ENCODE measurements at regions not wholly inside any gene's neighbourhood (a gene's known extent, or its start where the extent isn't known, plus 50 kb on each side); places are given as distances from the start of the nearest gene placed in this dataset.

DNA sequence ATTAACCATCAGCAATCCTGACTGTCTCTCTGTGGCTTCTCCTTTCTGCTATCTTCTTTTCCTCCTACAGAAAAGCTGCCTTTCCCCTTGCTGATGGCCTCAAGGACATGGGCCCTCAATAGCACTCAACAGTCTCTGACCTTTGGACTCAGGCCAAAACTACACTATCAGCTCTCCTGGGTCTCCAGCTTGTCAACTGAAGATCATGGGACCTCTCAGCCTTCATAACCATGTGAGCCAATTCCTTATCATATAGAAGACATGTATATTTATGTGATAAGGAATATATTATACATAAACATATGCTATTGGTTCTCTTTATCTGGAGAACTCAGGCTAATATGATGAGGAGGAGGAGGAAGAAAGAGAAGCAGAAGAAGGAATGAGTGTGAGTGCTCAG, 91.8 kb upstream of the GJB5 start:
- no peak for DNase-seq (ENCODE audit: low spot score)
- intact Hi-C loops (cut with DNase I), result no loop called here

DNA sequence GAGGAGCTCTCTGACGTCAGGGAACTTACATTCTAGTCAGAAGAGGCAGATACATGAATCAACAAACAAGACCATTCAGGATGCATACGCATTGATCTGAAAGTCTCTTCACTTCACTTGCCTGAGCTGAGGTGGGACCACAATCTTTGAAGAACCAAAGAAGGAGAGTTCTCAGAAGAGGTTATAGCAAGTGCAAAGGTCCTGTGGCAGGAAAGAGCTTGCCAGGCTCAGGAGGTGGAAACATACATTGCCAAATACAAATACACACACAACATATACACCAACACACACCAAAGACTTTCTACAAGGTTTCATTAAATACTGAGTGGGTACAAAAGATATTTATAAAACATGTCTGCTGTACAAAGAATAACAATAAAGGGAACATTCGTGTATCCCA, 86.8 kb upstream of the GJB5 start:
- intact Hi-C loops (cut with DNase I), result no loop called here
- no peak for DNase-seq (ENCODE audit: low spot score)

DNA sequence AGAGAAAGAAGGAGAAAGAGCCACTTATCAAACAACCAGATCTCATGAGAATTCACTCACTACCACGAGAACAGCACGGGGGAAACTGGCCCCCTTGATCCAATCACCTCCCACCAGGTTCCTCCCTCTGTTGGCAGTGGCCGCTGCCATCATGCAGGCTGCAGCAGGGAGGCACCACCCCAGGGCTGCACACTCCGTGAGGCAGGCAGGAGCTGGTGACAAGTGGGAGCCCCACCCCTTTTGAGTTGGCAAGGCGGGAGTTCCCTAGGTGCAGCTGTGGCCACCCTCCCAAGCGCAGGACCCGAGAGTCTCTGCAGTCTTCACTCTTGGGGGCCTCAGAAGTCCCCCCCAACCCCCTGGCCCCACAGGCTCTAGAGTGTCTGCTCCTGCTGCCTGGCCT, 83.9 kb upstream of the GJB5 start:
- no peak for DNase-seq (ENCODE audit: low spot score)
- intact Hi-C loops (cut with DNase I), result no loop called here

DNA sequence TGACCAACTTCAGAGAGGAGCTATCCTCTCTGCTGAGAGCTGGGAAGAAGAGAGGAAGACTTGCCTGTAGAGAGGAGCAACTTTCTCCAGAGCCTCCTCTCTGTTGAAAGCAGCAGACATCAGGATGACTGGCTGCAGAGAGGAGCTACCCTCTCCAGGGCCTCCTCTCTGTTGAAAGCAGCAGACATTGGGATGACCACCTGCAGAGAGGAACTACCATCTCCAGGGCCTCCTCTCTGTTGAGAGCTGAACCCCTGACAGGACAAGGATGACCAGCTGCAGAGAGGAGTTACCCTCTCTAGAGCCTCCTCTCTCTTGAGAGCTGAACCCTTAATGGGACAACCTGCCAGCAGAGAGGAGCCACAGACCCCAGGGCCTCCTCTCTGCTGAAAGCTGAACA, 83.0 kb upstream of the GJB5 start:
- intact Hi-C loops (cut with DNase I), result no loop called here
- DNase-seq (ENCODE audit: low spot score), result no peak

DNA sequence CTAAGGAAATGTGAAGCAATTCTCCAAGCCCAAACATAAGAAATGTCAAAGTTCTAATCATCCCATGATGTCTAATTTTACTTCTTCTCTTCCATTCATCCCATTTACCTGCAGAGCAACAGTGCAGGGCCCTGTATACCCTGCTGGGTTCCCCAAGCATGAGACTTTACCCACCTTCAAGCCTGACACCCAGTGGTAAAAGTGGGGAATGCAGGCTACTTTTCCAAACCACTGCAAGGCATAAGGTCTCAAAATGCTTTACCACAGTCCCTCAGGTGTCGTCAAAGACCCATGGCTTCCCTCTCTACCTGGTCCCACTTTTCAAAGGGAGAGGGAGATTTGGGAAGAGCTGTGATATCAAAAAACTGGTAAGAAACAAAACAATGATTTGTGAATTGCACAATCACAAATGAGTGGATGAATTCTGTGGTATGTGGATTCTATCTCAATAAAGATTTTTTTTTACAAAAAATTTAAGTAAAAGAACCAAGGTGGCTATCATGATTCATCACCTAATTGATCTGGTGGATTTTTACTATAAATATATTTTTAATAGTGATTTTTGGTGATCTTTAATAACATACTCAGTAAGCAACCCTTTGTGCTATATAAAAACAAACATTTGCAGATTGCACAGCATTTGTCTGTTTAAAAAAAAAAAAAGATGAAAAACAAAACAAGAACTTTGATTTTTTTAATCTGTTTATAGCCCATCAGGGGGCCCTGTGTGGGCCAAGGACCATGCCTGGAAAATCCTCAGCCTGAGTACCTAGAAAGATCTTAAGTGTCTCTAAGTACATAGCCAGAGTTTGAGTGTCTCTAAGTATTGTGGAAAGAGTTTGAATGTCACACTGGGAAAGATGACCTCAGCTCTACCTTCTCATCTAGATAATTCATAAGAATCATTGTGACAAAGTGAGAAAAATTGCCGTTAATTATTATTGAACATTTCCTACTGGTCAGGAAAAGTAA, 73.1 kb upstream of the GJB5 start:
- DNase-seq (ENCODE audit: low spot score), result no peak
- intact Hi-C loops (cut with DNase I), result no loop called here

DNA sequence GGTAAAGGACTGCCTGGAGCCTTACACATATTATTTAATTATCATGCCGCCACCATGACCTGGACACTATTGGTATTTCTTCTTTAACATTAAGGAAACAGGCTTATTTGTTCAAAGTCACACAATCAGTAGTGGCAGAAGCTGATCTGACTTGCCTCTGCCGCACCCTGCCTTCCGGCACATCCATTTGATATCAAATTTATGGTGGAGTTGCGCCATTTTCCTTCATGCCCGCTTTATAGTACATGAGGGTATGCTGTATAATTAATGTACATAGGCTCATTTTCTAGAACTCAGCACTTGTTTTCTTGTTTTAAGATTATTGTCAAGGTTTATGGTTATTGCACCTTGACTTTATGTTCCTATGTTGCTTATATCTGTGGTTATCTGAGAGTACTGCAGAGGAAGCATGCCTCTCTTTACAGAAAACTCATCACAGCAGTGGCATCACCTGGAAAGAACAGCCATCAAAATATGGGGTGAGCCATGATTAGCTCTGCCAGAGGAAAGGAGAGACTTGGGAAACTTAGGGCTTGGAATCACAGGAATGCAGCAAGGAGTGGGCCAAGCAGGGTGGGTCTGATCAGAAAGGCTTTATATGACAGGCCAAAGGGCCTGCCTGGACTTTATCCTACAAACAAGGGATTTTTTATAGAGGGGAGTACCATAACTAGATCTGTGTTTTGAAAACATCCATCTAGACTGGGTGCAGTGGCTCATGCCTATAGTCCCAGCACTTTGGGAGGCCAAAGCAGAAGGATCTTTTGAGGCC, 72.2 kb upstream of the GJB5 start:
- intact Hi-C loops (cut with DNase I), result no loop called here
- no peak for DNase-seq (ENCODE audit: low spot score)

DNA sequence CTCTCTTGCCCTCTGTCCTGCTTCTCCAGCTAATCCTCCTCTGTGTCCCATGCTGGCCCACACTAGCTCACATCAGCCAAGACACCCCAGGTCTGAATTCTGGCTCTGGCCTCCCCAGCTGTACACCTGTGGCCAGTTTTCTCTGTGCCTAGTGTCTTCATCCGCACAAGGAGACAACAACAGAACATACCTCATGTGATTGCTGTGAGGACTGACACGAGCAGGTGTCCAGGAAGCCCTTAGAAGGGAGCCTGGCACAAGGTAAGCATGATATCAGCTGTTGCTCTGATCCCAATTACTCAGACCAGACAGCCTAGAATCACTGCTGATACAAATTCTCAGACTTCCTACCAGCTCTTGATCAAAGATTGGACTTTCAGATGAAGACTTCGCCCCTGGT, 71.2 kb upstream of the GJB5 start:
- intact Hi-C loops (cut with DNase I), result no loop called here
- DNase-seq (ENCODE audit: low spot score), result no peak

DNA sequence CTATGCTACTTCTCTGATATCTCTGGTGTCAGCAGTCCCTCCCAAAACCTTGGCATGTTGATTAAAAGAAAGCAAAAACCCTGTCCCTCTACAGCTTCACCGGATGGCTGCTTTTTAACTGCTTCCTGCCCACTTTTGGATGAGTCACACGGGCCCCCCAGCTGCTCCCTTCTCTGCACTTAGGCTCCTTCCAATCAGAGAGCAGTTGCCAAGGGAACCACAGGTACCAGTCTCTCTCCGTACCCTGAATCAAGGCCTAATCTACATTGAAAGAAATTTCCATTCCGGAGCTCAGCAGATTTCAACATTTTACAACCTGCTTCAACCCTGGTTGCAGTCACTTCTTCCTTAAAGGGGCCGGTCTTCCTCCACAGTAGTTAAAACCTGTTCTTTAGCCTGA, 70.6 kb upstream of the GJB5 start:
- intact Hi-C loops (cut with DNase I), result no loop called here
- DNase-seq (ENCODE audit: low spot score), result no peak

DNA sequence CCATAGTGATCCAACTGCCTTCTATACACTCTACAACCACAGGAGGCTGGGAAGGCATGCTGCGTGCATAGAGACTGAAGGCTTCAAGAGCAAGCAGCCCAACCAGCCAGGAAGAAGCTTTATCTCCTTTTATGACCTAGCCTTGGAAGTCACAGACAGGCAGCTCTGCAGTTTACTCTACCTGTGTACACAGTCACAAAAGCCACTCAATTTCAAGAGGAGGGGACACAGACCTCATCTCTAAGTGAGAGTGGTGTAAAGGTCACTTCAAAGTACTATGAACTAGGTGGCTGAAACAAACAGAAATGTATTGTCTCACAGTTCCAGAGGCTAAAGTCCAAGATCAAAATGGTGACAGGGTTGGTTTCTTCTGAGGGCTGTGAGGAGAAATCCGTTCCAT, 69.6 kb upstream of the GJB5 start:
- DNase-seq (ENCODE audit: low spot score), result no peak
- intact Hi-C loops (cut with DNase I), result no loop called here

DNA sequence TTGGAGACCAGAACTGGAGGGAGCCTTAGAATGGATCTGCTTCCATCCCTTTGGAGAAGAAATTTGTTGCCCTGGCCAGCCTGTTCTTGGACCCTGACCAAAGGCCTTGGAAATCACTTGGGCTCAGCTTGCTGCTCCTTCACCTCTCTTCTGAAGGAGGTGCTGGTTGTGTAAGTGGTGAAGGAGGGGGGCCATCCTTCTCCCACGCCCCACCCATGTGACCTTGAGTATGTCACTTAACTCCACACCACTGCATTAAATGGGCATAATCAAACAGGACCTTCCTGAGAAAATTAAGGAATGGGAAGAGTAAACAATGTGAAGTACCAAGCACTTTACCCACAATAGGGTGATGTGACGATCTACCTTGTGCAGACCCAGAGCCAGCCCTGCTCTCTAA, 68.3 kb upstream of the GJB5 start:
- intact Hi-C loops (cut with DNase I), result no loop called here
- no peak for DNase-seq (ENCODE audit: low spot score)

DNA sequence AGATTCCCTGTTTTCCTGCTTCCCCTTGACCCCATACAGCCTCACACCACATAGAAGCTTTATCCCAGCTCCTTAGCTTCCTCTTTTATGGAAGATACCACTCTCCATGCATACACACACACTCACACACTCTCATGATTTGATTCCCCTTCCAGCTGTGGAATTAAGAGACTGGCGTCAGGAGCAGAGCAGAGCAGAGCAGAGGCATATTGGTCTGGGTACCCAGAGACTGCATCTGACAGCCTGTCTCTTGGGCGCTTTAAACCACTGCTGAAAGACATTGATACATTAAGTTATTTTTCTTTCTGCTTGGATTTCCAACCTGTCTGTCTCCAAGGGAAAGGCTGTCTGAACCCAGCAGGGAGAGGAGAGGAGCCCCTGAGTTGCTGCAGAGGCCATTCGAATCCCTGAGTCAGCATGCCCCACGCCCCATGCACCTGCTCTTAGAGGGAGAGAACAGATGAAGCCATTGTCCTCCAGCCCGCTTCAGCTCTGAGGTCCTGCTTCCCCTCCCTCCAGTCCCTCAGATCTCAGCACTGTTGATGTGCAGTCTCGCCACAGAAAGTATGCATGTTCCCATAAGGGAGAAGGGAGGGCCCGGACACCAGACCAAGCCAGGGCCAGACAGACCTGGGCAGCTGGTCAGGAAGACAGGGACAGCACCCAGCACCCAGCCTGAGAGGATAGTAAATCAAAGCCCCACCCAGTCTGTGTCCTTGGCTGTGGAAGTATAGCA, 66.7 kb upstream of the GJB5 start:
- intact Hi-C loops (cut with DNase I), result no loop called here
- no peak for DNase-seq (ENCODE audit: low spot score)

DNA sequence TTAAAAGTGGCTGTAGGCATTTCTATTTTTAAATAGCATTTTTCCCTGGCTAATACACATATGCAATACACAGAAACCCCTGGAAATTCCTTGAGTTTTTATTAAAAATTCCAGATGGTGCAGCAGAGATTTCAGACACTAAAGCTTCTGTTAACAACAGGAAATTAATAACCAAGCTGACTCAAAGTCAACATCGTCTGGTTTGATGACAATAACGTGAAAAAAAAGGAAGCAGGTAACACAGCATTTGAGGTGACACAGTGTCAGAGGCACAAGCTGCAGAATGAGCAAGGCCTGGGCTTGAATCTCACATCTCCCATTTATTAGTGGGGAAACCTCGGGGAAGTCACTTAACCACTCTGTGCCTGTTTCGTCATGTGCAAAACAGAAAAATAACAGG, 64.6 kb upstream of the GJB5 start:
- intact Hi-C loops (cut with DNase I), result no loop called here
- no peak for DNase-seq (ENCODE audit: low spot score)

DNA sequence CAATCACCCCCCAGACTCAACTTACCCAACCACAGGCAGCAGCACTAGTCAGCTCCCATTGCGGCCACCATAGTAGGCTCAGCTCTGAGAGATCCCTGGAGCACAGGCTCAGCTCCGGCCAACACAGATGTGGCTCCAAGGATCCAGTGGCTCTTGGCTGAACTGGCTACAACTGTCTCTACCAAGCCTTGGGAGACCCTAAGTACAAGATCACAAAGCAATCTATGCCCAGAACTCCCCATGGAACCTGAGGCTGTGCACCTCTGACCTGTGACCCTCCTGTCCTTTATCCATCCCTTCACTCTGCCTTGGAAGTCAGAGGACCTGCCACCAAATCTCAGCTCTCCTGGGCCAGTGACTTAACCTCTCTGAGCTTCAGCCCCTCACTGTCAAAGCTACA, 61.8 kb upstream of the GJB5 start:
- intact Hi-C loops (cut with DNase I), result no loop called here
- DNase-seq (ENCODE audit: low spot score), result no peak

DNA sequence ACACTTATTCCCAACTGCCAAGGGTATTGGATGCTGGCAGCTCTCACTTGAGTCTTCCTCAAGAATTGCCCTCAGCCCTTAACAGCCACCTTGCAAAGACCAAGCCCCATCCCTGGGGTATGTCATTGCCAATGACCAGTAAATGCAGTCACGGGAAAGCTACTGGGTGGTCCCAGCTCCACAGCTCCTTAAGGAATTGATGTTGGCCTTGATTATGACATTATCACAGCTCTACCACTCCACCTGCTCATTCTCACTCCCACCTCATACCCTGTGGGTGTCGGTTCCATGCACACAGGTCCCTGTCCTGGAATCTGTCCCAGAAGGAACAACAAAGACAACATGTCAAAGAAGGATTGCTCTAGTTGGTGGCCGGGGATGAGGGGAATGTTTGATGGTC, 60.5 kb upstream of the GJB5 start:
- intact Hi-C loops (cut with DNase I), result no loop called here
- DNase-seq (ENCODE audit: low spot score), result no peak

DNA sequence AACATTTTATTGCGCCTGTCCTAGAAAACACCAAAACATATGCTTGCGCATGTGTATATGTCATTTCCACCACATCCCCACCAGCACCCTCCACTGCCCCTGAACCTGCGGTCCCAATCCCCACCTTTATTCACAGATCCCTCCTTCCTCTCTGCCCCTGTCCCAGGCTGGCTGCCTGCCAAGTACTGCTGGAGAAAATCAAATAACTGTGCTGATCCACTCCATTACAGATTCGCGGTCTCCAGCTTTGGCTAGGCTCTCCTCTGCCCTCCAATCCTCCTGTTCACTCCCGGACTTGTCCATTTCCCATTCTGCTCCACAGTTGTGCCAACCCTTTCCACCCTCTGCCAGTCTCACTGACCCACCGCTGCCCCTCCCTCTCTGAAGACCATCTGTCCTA, 59.3 kb upstream of the GJB5 start:
- DNase-seq (ENCODE audit: low spot score), result no peak
- intact Hi-C loops (cut with DNase I), result no loop called here

DNA sequence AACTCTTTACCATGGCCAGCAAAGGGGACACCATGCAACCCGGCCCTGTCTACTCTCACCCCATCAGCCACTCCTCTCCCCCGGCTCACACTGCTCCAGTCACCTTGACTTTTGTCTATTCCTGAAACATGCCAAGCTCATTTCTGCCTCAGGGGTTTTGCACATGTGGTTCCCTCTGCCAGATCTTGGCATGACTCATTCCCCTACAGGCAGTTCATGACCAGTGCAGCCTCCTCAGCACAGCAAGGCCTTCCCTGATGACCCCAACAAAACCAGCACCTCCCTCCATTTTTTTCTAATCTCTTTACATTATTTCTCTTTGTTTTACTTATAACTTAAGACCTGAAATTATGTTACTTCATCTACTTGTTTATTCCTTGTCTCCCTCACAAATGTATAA, 58.6 kb upstream of the GJB5 start:
- DNase-seq (ENCODE audit: low spot score), result no peak
- intact Hi-C loops (cut with DNase I), result no loop called here

DNA sequence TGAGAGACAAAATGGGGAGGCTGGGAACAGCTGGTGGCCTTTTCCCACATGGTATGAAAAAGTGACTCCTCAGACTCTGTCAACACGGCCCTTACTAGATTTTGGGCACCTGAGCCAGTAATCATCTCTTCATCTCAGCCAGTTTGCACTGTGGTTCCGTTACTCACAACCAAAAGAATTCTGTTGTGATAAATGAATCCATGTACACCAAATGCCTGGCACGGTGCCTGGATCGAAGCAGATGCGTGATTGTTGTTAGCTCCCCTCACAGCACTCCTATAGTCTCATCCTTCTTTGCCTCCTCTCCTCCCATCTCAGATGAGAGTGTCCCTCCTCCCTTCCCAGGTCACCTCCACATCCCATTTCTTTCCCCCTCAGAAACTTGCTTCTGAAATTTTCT, 57.9 kb upstream of the GJB5 start:
- intact Hi-C loops (cut with DNase I), result no loop called here
- no peak for DNase-seq (ENCODE audit: low spot score)

DNA sequence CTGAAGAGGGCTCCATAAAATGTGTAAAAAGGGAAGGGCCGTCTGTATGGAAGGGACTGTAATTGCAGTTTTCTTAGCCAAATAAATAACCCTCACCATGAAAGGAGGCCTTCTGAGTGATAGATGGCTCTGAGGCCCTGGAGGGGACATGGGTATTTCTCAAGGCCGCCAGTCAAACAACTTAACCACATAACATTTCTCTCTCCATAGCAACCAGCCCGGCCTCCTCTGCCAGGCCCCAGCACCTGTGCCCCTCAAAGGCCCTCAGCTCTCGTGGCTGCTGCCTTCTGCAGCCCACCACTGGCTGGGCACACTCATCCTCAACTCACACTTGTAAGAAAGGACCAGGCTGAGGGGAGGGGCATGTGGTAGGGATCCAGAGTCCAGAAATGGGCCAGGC, 57.0 kb upstream of the GJB5 start:
- no peak for DNase-seq (ENCODE audit: low spot score)
- intact Hi-C loops (cut with DNase I), result no loop called here

DNA sequence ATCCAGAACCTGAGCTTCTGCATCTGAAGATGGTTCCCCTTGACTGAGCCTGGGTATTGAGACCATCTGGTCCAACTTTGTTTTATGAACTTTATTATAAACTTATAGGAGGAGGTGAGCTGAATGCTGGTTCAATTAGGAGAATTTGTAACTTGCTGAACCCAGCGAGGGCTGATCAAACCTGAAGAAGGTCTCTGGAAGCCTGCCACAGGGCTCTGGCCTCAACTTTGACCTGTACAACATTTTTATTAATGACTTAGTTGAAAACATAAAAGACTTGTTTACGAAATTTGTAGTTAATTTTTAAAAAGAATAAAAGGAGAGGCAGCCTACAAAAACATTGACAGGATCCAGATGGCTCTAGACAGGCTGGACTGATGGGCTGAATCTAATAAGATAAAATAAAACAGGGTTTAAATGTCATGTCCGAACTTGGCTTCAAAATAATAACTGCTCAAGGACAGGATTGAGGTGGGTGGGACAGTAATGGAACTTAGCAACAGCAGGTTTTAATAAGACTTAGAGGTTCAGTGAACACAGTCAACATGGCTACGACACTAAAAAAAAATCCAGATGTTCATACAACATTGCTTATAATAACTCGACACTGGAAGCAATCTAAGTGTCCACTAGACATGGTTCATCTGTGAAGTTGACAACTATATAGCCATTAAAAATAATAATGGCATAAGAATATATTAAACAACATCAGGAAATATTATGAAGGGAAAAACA, 53.4 kb upstream of the GJB5 start:
- no peak for DNase-seq (ENCODE audit: low spot score)
- intact Hi-C loops (cut with DNase I), result no loop called here

All from posterior vena cava (tissue), 2 donors.